Endodermal cell (in vitro differentiated cells): ENCODE measurements at regions not wholly inside any gene's neighbourhood (a gene's known extent, or its start where the extent isn't known, plus 50 kb on each side); places are given as distances from the start of the nearest gene placed in this dataset.
A peak's percentile ranks its signal among the peaks of the same experiment; 100 is the strongest.

Experiments
- DNase-seq: peaks from one replicate; pipeline ENCODE4 v3.0.0-alpha.2; 2017
- H3K27ac ChIP-seq: 2 replicates; pipeline ENCODE4 v1.5.1; 2013; ENCODE audit warnings: mild to moderate bottlenecking, low read depth, low read length, moderate library complexity
- H3K27me3 ChIP-seq: 2 replicates; pipeline ENCODE4 v1.6.1; 2013; ENCODE audit warnings: mild to moderate bottlenecking, low read length, moderate library complexity; ENCODE audit not compliant: insufficient read depth, control insufficient read depth, poor library complexity, severe bottlenecking
- H3K36me3 ChIP-seq: 2 replicates; pipeline ENCODE4 v1.7.0; 2013; ENCODE audit warnings: mild to moderate bottlenecking, low read length, moderate library complexity; ENCODE audit not compliant: control insufficient read depth, insufficient read depth
- H3K4me1 ChIP-seq: one replicate; pipeline ENCODE4 v1.7.0; 2013; ENCODE audit warnings: low read length; ENCODE audit not compliant: control insufficient read depth, insufficient read depth
- H3K4me3 ChIP-seq: 2 replicates; pipeline ENCODE4 v1.5.1; 2013; ENCODE audit warnings: mild to moderate bottlenecking, low read length, moderate library complexity
- H3K9ac ChIP-seq: 2 replicates; pipeline ENCODE4 v1.6.1; 2013; ENCODE audit warnings: mild to moderate bottlenecking, low read length, moderate library complexity; ENCODE audit not compliant: poor library complexity, severe bottlenecking; ENCODE audit errors: extremely low read depth
- H3K9me3 ChIP-seq: 2 replicates; pipeline ENCODE4 v1.6.1; 2013; ENCODE audit warnings: mild to moderate bottlenecking, low read length, moderate library complexity; ENCODE audit not compliant: control insufficient read depth
- H3K27ac Mint-ChIP-seq: 2 replicates; pipeline ENCODE4 v1.8.0; 2020; ENCODE audit warnings: mixed read lengths
- H3K27me3 Mint-ChIP-seq: 2 replicates; pipeline ENCODE4 v1.8.0; 2021; ENCODE audit warnings: mild to moderate bottlenecking, mixed read lengths; ENCODE audit not compliant: insufficient read depth
- H3K36me3 Mint-ChIP-seq: 2 replicates; pipeline ENCODE4 v1.8.0; 2020; ENCODE audit warnings: low read depth, mixed read lengths
- H3K4me1 Mint-ChIP-seq: 2 replicates; pipeline ENCODE4 v1.8.0; 2020; ENCODE audit warnings: mixed read lengths
- H3K4me3 Mint-ChIP-seq: 2 replicates; pipeline ENCODE4 v1.8.0; 2020; ENCODE audit warnings: mild to moderate bottlenecking, moderate library complexity, mixed read lengths
- H3K9me3 Mint-ChIP-seq: 2 replicates; pipeline ENCODE4 v1.8.0; 2020; ENCODE audit warnings: mild to moderate bottlenecking, mixed read lengths
- CTCF ChIP-seq: fragments of 200-600 bp; sonication (generic); conservative IDR thresholded peaks from 2 replicates; pipeline ENCODE4 v1.5.0; 2021; ENCODE audit warnings: antibody characterized with exemption, mild to moderate bottlenecking
- WGBS, 2 experiments: methylation state at CpG; one replicate each; pipeline versions ENCODE4 v1.1.5 to v1.1.7; 2013; ENCODE audit warnings: missing lambda C conversion rate in 2 of 2, mixed read lengths in 1 of 2; ENCODE audit not compliant: insufficient coverage in 1 of 2, insufficient read length in 1 of 2; 5-methylcytosine and 5-hydroxymethylcytosine counted together

DNA sequence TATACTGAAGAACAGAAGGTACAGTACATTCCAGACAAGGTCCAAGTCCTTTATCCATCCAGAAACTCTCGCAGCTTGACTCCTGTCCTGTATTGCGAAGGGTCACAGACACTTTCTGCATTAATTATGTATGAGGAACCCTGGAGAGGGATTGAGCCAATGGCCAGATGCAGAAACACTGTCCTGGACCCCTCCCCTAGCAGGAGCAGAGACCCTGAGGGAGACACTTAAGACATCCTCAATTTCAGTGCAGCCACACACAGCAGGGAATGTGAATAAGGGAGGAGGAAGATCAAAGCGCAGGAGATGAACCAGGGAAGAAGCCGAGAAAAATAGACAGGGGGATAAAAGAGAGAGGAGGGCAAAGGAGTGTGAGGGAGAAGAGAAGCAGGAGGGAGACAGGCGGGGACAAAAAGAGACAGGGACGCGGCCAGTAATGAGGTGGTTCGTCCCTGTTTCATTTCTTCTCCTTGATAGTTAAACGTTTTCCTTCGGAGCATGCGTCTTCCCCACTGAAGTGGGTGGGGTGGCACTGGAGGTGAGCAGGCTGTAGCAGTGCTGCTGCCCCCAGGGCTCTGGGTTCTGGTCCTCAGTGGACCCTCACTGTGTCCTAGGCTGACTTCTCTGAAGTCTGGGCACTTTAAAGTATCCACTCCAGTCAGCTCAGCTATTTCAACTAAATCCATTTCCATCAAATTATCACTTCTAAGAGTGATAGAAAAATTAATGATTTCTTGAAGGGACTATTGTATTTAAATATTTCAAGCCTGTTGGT lies 356.4 kb upstream of the NOCT start:
- Histone ChIP-seq H3K36me3 (no peaks in the 10 kb centered on the region), H3K9me3 (no peaks in the 10 kb centered on the region), H3K27me3 (no peaks in the 10 kb centered on the region), H3K27ac (peak overlapping the region; percentile 54), H3K9ac (no peak overlapping the region), H3K4me3 (no peak overlapping the region), H3K4me1 (no peaks in the 10 kb centered on the region)
- Mint-ChIP-seq H3K9me3 (no peaks in the 10 kb centered on the region), H3K27ac (peak overlapping the region; percentile 17), H3K27me3 (peaks cover 3% of the 10 kb centered on the region), H3K4me3 (peak overlapping the region; percentile 34), H3K4me1 (peaks cover 33% of the 10 kb centered on the region), H3K36me3 (no peaks in the 10 kb centered on the region)
- no peak for TF ChIP-seq CTCF
- WGBS, 2 experiments = 24 to 31% methylated on average over 9 to 11 of the region's 11 CpGs
- peak; percentile 78 for DNase-seq

DNA sequence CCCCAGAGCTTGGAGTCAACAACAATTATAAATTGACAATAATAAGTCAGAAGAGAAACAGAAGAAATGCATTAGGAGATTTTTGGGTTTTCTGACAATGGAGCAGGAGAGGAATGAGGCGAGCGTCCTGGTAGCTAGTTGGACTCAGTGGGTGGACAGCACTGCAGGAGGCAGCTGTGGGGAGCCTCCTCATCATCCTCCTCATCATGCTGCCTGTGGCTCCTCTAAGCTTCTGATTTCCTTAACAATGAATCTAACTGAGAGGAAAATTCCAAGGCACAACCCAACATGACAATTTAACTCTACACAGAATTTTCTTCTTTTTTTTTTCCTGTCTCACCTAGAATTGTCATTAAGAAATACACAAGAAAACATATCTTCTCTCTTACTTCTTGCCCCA lies 357.1 kb upstream of the NOCT start:
- Histone ChIP-seq H3K27ac (peak overlapping the region; percentile 7), H3K9me3 (no peaks in the 10 kb centered on the region), H3K9ac (no peak overlapping the region), H3K4me1 (no peaks in the 10 kb centered on the region), H3K27me3 (no peaks in the 10 kb centered on the region), H3K4me3 (no peak overlapping the region), H3K36me3 (no peaks in the 10 kb centered on the region)
- peaks cover 3% of the 10 kb centered on the region for H3K27me3 Mint-ChIP-seq
- peaks cover 33% of the 10 kb centered on the region for H3K4me1 Mint-ChIP-seq
- no peaks in the 10 kb centered on the region for H3K36me3 Mint-ChIP-seq
- peak; percentile 75 for DNase-seq
- H3K4me3 Mint-ChIP-seq = peak overlapping the region; percentile 34
- H3K9me3 Mint-ChIP-seq = no peaks in the 10 kb centered on the region
- TF ChIP-seq CTCF = no peak
- peak overlapping the region; percentile 17 for H3K27ac Mint-ChIP-seq
- WGBS, 2 experiments = 28% methylated on average over 2 of the region's 2 CpGs; no CpG with 5 or more reads in 1 of the 2 experiments

- Histone ChIP-seq H3K27ac (no peak overlapping the region), H3K9ac (no peak overlapping the region), H3K4me1 (no peaks in the 10 kb centered on the region), H3K36me3 (no peaks in the 10 kb centered on the region), H3K9me3 (no peaks in the 10 kb centered on the region), H3K27me3 (no peaks in the 10 kb centered on the region), H3K4me3 (no peak overlapping the region)
- no peak for DNase-seq
- Mint-ChIP-seq H3K27ac (no peak overlapping the region), H3K9me3 (no peaks in the 10 kb centered on the region), H3K4me1 (peaks cover 33% of the 10 kb centered on the region), H3K27me3 (peaks cover 3% of the 10 kb centered on the region), H3K4me3 (no peak overlapping the region), H3K36me3 (no peaks in the 10 kb centered on the region)
- 80 to 90% methylated on average over 2 to 3 of the region's 3 CpGs for WGBS, 2 experiments
- TF ChIP-seq CTCF = no peak
These were observed 358.6 kb upstream of the NOCT start for GRCh38 chr4:138656990-138657389.
